Common myeloid progenitor, CD34-positive (primary cell): ENCODE measurements at regions not wholly inside any gene's neighbourhood (a gene's known extent, or its start where the extent isn't known, plus 50 kb on each side); places are given as distances from the start of the nearest gene placed in this dataset.
"Not testable (repeated sequence)": the region's sequence is repeated elsewhere in the genome, so short reads cannot be mapped to it uniquely, and the experiment has no call there.

Source experiments
- CTCF ChIA-PET: fragments of 350-600 bp; sonication (Branson Sonifier 250); formaldehyde crosslinking; loops from one replicate; lab custom pipeline; 2021; ENCODE audit warnings: antibody characterized with exemption; lab: Charles Lee
- POLR2A ChIA-PET: fragments of 350-600 bp; sonication (Branson Sonifier 250); formaldehyde crosslinking; loops from one replicate; lab custom pipeline; 2021; ENCODE audit warnings: antibody characterized with exemption; lab: Charles Lee
- DNase-seq, 3 donors: peaks; one replicate each; pipeline versions ENCODE4 v3.0.0 to v3.0.0-alpha.2; 2013
- H3K27ac ChIP-seq, 2 experiments: 1 replicate in 1 of 2; 2 replicates in 1 of 2; pipeline ENCODE4 v1.7.0; 2013; ENCODE audit warnings: inconsistent platforms in 2 of 2, low read length in 2 of 2, mild to moderate bottlenecking in 2 of 2, low read depth in 1 of 2, moderate library complexity in 1 of 2; ENCODE audit not compliant: severe bottlenecking in 2 of 2, insufficient read depth in 1 of 2, poor library complexity in 1 of 2
- H3K27me3 ChIP-seq, 5 experiments: replicated peaks in 2 of 5; 1 replicate in 3 of 5; 2 replicates in 2 of 5; pipeline versions ENCODE4 v1.6.1 to v1.7.0; 2013; ENCODE audit warnings: low read length in 4 of 5, mild to moderate bottlenecking in 2 of 5, moderate library complexity in 2 of 5, inconsistent platforms in 1 of 5; ENCODE audit not compliant: insufficient read depth in 5 of 5, control insufficient read depth in 4 of 5
- H3K36me3 ChIP-seq, 4 experiments: 1 replicate in 2 of 4; 2 replicates in 2 of 4; pipeline versions ENCODE4 v1.6.1 to v1.7.0; 2013; ENCODE audit warnings: low read length in 3 of 4, control low read depth in 1 of 4, mild to moderate bottlenecking in 1 of 4; ENCODE audit not compliant: control insufficient read depth in 4 of 4, insufficient read depth in 4 of 4
- H3K4me1 ChIP-seq, 4 experiments: 1 replicate in 3 of 4; 2 replicates in 1 of 4; pipeline versions ENCODE4 v1.6.1 to v1.7.1; 2013; ENCODE audit warnings: low read length in 3 of 4, mild to moderate bottlenecking in 3 of 4, control low read depth in 1 of 4, inconsistent platforms in 1 of 4, moderate library complexity in 1 of 4; ENCODE audit not compliant: control insufficient read depth in 4 of 4, insufficient read depth in 4 of 4; ENCODE audit errors: control extremely low read depth in 1 of 4
- H3K4me3 ChIP-seq, 7 experiments: 1 replicate in 4 of 7; 2 replicates in 3 of 7; pipeline versions ENCODE4 v1.5.1 to v1.7.0; 2013; ENCODE audit warnings: mild to moderate bottlenecking in 7 of 7, low read length in 6 of 7, moderate library complexity in 6 of 7, inconsistent platforms in 2 of 7, low read depth in 2 of 7, control low read depth in 1 of 7; ENCODE audit not compliant: insufficient read depth in 4 of 7, control insufficient read depth in 1 of 7; ENCODE audit errors: extremely low read depth in 1 of 7
- H3K9me3 ChIP-seq, 5 experiments: 1 replicate in 4 of 5; 2 replicates in 1 of 5; pipeline versions ENCODE4 v1.6.1 to v1.7.1; 2013; ENCODE audit warnings: low read length in 4 of 5, mild to moderate bottlenecking in 2 of 5, inconsistent platforms in 1 of 5, low read depth in 1 of 5, moderate library complexity in 1 of 5; ENCODE audit not compliant: control insufficient read depth in 4 of 5, insufficient read depth in 2 of 5; ENCODE audit errors: control extremely low read depth in 1 of 5
- WGBS: methylation state at CpG from one replicate; pipeline ENCODE4 v1.1.5; 2013; ENCODE audit not compliant: insufficient coverage; 5-methylcytosine and 5-hydroxymethylcytosine counted together

DNA sequence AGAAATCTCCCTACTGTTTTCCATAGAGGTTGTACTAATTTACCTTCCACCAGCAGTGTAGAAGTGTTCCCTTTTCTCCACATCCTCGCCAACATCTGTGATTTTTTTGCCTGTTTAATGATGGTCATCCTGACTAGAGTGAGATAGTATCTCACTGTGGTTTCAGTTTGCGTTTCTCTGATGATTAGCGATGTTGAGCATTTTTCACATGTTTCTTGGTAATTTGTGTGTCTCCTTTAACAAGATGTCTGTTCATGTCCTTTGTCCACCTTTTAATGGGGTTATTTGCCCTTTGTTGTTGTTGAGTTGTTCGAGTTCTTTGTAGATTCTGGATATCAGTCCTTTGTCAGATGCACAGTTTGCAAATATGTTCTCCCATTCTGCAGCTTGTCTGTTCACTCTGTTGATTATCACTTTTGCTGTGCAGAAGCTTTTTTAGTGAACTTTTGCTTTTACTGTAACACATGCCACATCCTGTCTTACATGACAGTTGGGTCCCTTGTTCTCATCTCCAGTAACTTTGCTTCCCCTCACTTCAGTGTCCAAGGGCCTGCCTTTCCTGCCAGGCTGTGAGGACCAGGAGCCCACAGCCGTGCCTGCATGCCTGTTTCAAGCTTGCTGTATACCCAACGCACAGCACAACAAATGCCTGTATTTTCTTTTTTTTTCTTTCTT is 64.9 kb downstream of the SPRING1 start:
- Histone ChIP-seq H3K27me3 (no peaks in the 10 kb centered on the region), H3K4me3 (peak overlapping the region in 4 of 7 experiments; percentile 33 to 54 (median 42)), H3K4me1 (peaks cover 13 to 76% (median 61%) of the 10 kb centered on the region in 4 experiments), H3K36me3 (no peaks in the 10 kb centered on the region), H3K9me3 (no peaks in the 10 kb centered on the region), H3K27ac (peak overlapping the region in 1 of 2 experiments; percentile 21)
- peak; percentile 26 to 81 (median 72) for DNase-seq
- CTCF ChIA-PET: interaction anchor here (1.0 to 2.2 kb wide), 3 partner anchors 9 to 30 kb away, joined by 3 to 7 read pairs (median 3); no protein-coding TSS in a partner anchor
- 0% methylated on average over 1 of the region's 6 CpGs for WGBS
- POLR2A ChIA-PET: interaction anchor here (1.1 kb wide), 1 partner anchor 11 kb away, joined by 3 read pairs; no protein-coding TSS in a partner anchor

DNA sequence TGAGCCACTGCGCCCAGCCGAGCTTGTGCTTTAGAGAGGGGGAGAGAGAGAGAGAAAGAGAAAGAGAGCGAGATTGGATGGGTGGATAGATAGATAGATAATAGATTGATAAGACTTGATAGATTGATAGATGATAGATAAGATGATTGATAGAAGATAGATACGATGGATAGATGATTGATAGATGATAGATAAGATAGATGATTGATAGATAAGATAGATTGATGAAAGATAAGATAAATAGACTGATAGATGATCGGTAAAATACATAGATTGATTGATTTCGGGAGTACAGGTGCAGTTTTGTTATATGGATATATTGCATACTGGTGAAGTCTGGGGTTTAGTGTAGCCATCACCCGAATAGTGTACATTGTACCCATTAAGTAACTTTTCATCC is 65.9 kb downstream of the SPRING1 start:
- POLR2A ChIA-PET: interaction anchor here (0.7 kb wide), 1 partner anchor 431 kb away, joined by 3 read pairs; no protein-coding TSS in a partner anchor
- Histone ChIP-seq H3K4me1 (peaks cover 13 to 66% (median 55%) of the 10 kb centered on the region in 4 experiments), H3K27me3 (no peaks in the 10 kb centered on the region), H3K36me3 (no peaks in the 10 kb centered on the region), H3K4me3 (no peak overlapping the region), H3K27ac (no peak overlapping the region), H3K9me3 (no peaks in the 10 kb centered on the region)
- no peak for DNase-seq
- 93% methylated on average over 6 of the region's 7 CpGs for WGBS
- CTCF ChIA-PET: no interaction called here

DNA sequence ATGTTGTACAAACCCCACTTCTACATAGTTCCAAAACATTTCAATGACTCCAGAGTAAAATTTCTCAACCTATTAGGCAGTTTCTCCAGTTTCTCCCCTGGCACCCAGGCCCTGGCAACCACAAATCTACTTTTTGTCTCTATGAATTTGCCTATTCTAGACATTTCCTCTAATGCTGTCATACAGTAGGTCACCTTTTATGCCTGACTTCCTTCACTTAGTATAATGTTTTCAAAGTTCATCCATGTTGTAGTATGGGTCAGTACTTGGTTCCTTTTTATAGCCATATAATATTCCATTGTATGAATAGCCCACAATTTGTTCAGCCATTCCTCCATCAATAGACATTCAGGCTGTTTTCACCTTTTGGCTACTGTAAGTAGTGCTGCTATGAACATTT is 67.0 kb downstream of the SPRING1 start:
- ChIA-PET CTCF (interaction anchor here (1.3 kb wide), 1 partner anchor 39 kb away, joined by 4 read pairs; no protein-coding TSS in a partner anchor), POLR2A (interaction anchor here (0.7 kb wide), 1 partner anchor 52 kb away, joined by 5 read pairs; no protein-coding TSS in a partner anchor)
- H3K9me3 ChIP-seq: no peaks in the 10 kb centered on the region
- no peaks in the 10 kb centered on the region for H3K27me3 ChIP-seq
- H3K4me3 ChIP-seq: no peak overlapping the region
- peaks cover 0 to 4% (median 0%) of the 10 kb centered on the region in 4 experiments for H3K36me3 ChIP-seq
- H3K4me1 ChIP-seq: peaks cover 11 to 61% (median 50%) of the 10 kb centered on the region in 4 experiments
- no peak for DNase-seq
- H3K27ac ChIP-seq: no peak overlapping the region

DNA sequence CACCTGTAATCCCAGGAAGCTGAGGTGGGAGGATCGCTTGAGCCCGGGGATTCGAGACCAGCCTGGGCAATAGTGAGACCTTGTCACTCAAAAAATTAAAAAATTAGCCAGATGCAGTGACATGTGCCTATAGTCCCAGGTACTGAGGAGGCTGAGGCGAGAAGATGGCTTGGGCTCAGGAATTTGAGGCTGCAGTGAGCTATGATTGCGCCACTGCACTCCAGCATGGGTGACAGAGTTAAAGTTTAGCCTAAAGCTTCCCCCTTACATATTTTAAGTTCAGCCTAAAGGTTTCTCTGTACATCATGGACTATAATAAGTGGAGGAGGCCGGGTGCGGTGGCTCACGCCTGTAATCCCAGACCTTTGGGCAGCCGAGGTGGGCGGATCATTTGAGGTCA is 70.1 kb downstream of the SPRING1 start:
- POLR2A ChIA-PET: no interaction called here
- CTCF ChIA-PET: interaction anchor here (1.1 to 2.6 kb wide), 2 partner anchors 10 to 14 kb away, joined by 3 to 9 read pairs; no protein-coding TSS in a partner anchor
- Histone ChIP-seq H3K27ac (no peak overlapping the region), H3K9me3 (no peaks in the 10 kb centered on the region), H3K36me3 (peaks cover 0 to 4% (median 0%) of the 10 kb centered on the region in 4 experiments), H3K4me1 (peaks cover 6 to 43% (median 29%) of the 10 kb centered on the region in 4 experiments), H3K27me3 (no peaks in the 10 kb centered on the region), H3K4me3 (no peak overlapping the region)
- no peak for DNase-seq
- WGBS: 98% methylated on average over 8 of the region's 10 CpGs

DNA sequence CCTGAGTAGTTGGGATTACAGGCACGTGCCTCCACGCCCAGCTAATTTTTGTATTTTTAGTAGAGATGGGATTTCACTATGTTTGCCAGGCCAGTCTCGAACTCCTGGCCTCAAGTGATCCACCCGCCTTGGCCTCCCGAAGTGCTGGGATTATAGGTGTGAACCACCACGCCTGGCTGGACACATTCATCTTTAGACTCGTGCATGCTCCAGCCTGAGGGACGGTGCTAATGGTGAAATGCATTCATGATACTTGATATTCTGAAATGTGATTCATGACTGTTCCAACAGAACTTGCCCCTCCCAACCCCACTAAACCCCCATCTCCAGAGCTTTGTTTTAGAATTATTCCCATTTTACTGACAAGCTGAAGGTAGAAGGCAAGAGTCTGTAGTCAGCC is 71.0 kb downstream of the SPRING1 start:
- H3K27ac ChIP-seq, DNase-seq, H3K27me3 ChIP-seq, POLR2A ChIA-PET, H3K36me3 ChIP-seq, H3K9me3 ChIP-seq, H3K4me3 ChIP-seq: not testable (repeated sequence)
- peaks cover 4 to 43% (median 27%) of the 10 kb centered on the region in 4 experiments for H3K4me1 ChIP-seq
- CTCF ChIA-PET: interaction anchor here (1.1 to 2.6 kb wide), 2 partner anchors 9 to 15 kb away, joined by 3 to 9 read pairs; no protein-coding TSS in a partner anchor
- 98% methylated on average over 6 of the region's 8 CpGs for WGBS

DNA sequence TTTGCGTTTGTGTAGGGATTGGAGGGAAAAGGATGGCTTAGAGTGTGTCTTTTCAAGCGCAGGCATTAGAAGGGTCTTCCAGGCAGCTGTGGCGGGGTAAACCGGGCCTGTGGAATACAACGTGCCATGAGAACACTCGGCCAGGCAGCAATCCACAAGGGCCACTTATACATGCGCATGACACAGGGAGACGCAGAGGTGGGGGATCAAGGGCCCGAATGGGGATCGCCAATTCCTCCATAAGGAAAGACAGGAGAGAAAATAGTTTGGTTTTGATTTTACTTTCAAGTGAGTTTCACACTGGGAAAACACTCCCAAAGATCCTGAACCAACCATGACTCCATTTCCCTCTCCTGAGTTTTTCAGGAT is 71.6 kb downstream of the SPRING1 start:
- Histone ChIP-seq H3K27me3 (no peaks in the 10 kb centered on the region), H3K36me3 (peaks cover 0 to 4% (median 0%) of the 10 kb centered on the region in 4 experiments), H3K4me1 (peaks cover 4 to 43% (median 22%) of the 10 kb centered on the region in 4 experiments), H3K27ac (no peak overlapping the region), H3K9me3 (no peaks in the 10 kb centered on the region), H3K4me3 (no peak overlapping the region)
- WGBS: 97% methylated on average over 8 of the region's 10 CpGs
- ChIA-PET CTCF (interaction anchor here (2.6 kb wide), 1 partner anchor 8 kb away, joined by 9 read pairs; no protein-coding TSS in a partner anchor), POLR2A (no interaction called here)
- no peak for DNase-seq
